ENCODE measurements at regions not wholly inside any gene's neighbourhood (a gene's known extent, or its start where the extent isn't known, plus 50 kb on each side); places are given as distances from the start of the nearest gene placed in this dataset.

- Histone ChIP-seq H3K4me2 (ENCODE audit: low read length) (no peak overlapping the region), H3K9ac (no peak overlapping the region), H3K79me2 (no peaks in the 10 kb centered on the region), H3K4me1 (no peaks in the 10 kb centered on the region), H3K4me3 (ENCODE audit: low read depth, low read length) (no peak overlapping the region), H3K27me3 (ENCODE audit: control insufficient read depth, insufficient read depth, low read length) (no peaks in the 10 kb centered on the region), H3K27ac (no peak overlapping the region), H2AFZ (no peak overlapping the region), H3K9me3 (ENCODE audit: control insufficient read depth, low read length) (peaks cover 4% of the 10 kb centered on the region), H3K36me3 (ENCODE audit: control insufficient read depth, insufficient read depth, low read length) (no peaks in the 10 kb centered on the region)
- no peak for TF ChIP-seq CTCF (IDR thresholded peaks at IDR 0.05)
These were observed 80.4 kb upstream of the GRB10 start for GRCh38 chr7:50863053-50863452.

GRCh38 chr7:50862302-50862701 lies 79.6 kb upstream of the GRB10 start:
- Histone ChIP-seq H3K79me2 (no peaks in the 10 kb centered on the region), H3K27me3 (ENCODE audit: control insufficient read depth, insufficient read depth, low read length) (no peaks in the 10 kb centered on the region), H3K27ac (no peak overlapping the region), H3K4me1 (no peaks in the 10 kb centered on the region), H3K9me3 (ENCODE audit: control insufficient read depth, low read length) (peaks cover 4% of the 10 kb centered on the region), H3K4me2 (ENCODE audit: low read length) (no peak overlapping the region), H2AFZ (no peak overlapping the region), H3K36me3 (ENCODE audit: control insufficient read depth, insufficient read depth, low read length) (no peaks in the 10 kb centered on the region), H3K9ac (no peak overlapping the region), H3K4me3 (ENCODE audit: low read depth, low read length) (no peak overlapping the region)
- TF ChIP-seq CTCF (IDR thresholded peaks at IDR 0.05): no peak

- Histone ChIP-seq H2AFZ (no peak overlapping the region), H3K27ac (no peak overlapping the region), H3K9me3 (ENCODE audit: control insufficient read depth, low read length) (peaks cover 4% of the 10 kb centered on the region), H3K4me2 (ENCODE audit: low read length) (no peak overlapping the region), H3K36me3 (ENCODE audit: control insufficient read depth, insufficient read depth, low read length) (no peaks in the 10 kb centered on the region), H3K4me3 (ENCODE audit: low read depth, low read length) (no peak overlapping the region), H3K4me1 (no peaks in the 10 kb centered on the region), H3K79me2 (no peaks in the 10 kb centered on the region), H3K27me3 (ENCODE audit: control insufficient read depth, insufficient read depth, low read length) (no peaks in the 10 kb centered on the region), H3K9ac (no peak overlapping the region)
- no peak for TF ChIP-seq CTCF (IDR thresholded peaks at IDR 0.05)
These were observed 77.9 kb upstream of the GRB10 start for GRCh38 chr7:50860598-50860997.

- H3K27ac ChIP-seq: no peak overlapping the region
- no peak for TF ChIP-seq CTCF (IDR thresholded peaks at IDR 0.05)
These were observed 77.5 kb upstream of the GRB10 start for GRCh38 chr7:50860174-50860573.

GRCh38 chr7:50858528-50859245 lies 76.0 kb upstream of the GRB10 start:
- Histone ChIP-seq H3K27ac (no peak overlapping the region), H2AFZ (no peak overlapping the region), H3K4me3 (ENCODE audit: low read depth, low read length) (no peak overlapping the region), H3K9ac (no peak overlapping the region), H3K36me3 (ENCODE audit: control insufficient read depth, insufficient read depth, low read length) (no peaks in the 10 kb centered on the region), H3K9me3 (ENCODE audit: control insufficient read depth, low read length) (peaks cover 4% of the 10 kb centered on the region), H3K27me3 (ENCODE audit: control insufficient read depth, insufficient read depth, low read length) (no peaks in the 10 kb centered on the region), H3K79me2 (no peaks in the 10 kb centered on the region), H3K4me1 (no peaks in the 10 kb centered on the region), H3K4me2 (ENCODE audit: low read length) (no peak overlapping the region)
- no peak for TF ChIP-seq CTCF (IDR thresholded peaks at IDR 0.05)

More at GRCh38 chr7:50860174-50860573, 77.5 kb upstream of the GRB10 start:
- Histone ChIP-seq H2AFZ (no peak overlapping the region), H3K9me3 (ENCODE audit: control insufficient read depth, low read length) (peaks cover 4% of the 10 kb centered on the region), H3K27me3 (ENCODE audit: control insufficient read depth, insufficient read depth, low read length) (no peaks in the 10 kb centered on the region), H3K4me1 (no peaks in the 10 kb centered on the region), H3K36me3 (ENCODE audit: control insufficient read depth, insufficient read depth, low read length) (no peaks in the 10 kb centered on the region), H3K4me3 (ENCODE audit: low read depth, low read length) (no peak overlapping the region), H3K79me2 (no peaks in the 10 kb centered on the region), H3K9ac (no peak overlapping the region), H3K4me2 (ENCODE audit: low read length) (no peak overlapping the region)
